ENCODE measurements at regions not wholly inside any gene's neighbourhood (a gene's known extent, or its start where the extent isn't known, plus 50 kb on each side); places are given as distances from the start of the nearest gene placed in this dataset.

- Histone ChIP-seq H3K56ac (ENCODE audit: extremely low read depth, insufficient read depth, low read length) (no peak overlapping the region), H3K14ac (replicated peaks; ENCODE audit: low read depth, low read length) (no peak overlapping the region), H4K8ac (ENCODE audit: low read depth in 2 of 2, low read length in 2 of 2) (no peak overlapping the region), H3K27me3 (ENCODE audit: control insufficient read depth, insufficient read depth, low read length) (no peaks in the 10 kb centered on the region), H3K36me3 (ENCODE audit: control insufficient read depth, insufficient read depth, low read length) (no peaks in the 10 kb centered on the region), H2BK20ac (ENCODE audit: low read depth, low read length) (no peak overlapping the region), H3K18ac (ENCODE audit: low read depth, low read length) (no peak overlapping the region), H3K4me2 (ENCODE audit: low read depth, low read length) (no peak overlapping the region), H2BK120ac (ENCODE audit: low read depth, low read length) (no peak overlapping the region), H4K20me1 (ENCODE audit: insufficient read depth, low read length) (no peaks in the 10 kb centered on the region), H4K91ac (ENCODE audit: insufficient read depth, low read depth, low read length) (no peak overlapping the region), H2BK5ac (ENCODE audit: low read depth, low read length, poor library complexity, severe bottlenecking) (no peak overlapping the region), H3K4ac (ENCODE audit: low read depth, low read length) (no peak overlapping the region), H3K9me1 (ENCODE audit: insufficient read depth, low read length) (no peaks in the 10 kb centered on the region), H4K5ac (ENCODE audit: low read depth, low read length) (no peak overlapping the region), H2BK15ac (ENCODE audit: low read depth, low read length) (no peak overlapping the region), H2AK9ac (replicated peaks; ENCODE audit: low read depth, low read length, poor library complexity) (no peak overlapping the region), H2AFZ (replicated peaks; ENCODE audit: low read length, poor library complexity) (no peak overlapping the region), H2AK5ac (ENCODE audit: low read depth, low read length) (no peak overlapping the region), H3K9me3 (ENCODE audit: control insufficient read depth, insufficient read depth, low read length) (no peaks in the 10 kb centered on the region), H3K79me1 (ENCODE audit: low read depth in 1 of 2, low read length in 2 of 2) (no peaks in the 10 kb centered on the region), H3K4me3 (ENCODE audit: insufficient read depth, low read depth, low read length) (no peak overlapping the region), H3K23ac (ENCODE audit: low read depth, low read length) (no peak overlapping the region), H3K9ac (ENCODE audit: low read depth, low read length) (no peak overlapping the region), H3K4me1 (ENCODE audit: control insufficient read depth, insufficient read depth, low read length) (no peaks in the 10 kb centered on the region), H3K27ac (ENCODE audit: insufficient read depth, low read length) (no peak overlapping the region)
- ChIA-PET CTCF (interaction anchor here (0.9 kb wide), 1 partner anchor 12 kb away, joined by 3 read pairs; no protein-coding TSS in a partner anchor), POLR2A (ENCODE audit: unreplicated experiment) (no interaction called here)
- BruUV-seq (replicated peaks): no TSS peak
- in situ Hi-C loops (cut with MboI; ENCODE audit: low sequenced_read_pairs) (no loop called here), dilution Hi-C loops (cut with HindIII; ENCODE audit: low sequenced_read_pairs, unreplicated experiment) (no loop called here), intact Hi-C loops (cut with micrococcal nuclease) (no loop called here)
- WGBS, 2 experiments (ENCODE audit: extremely low coverage in 2 of 2, insufficient read length in 1 of 2): no CpG with 5 or more reads among the region's 3 CpGs
- ATAC-seq (ENCODE audit: low read depth) (no peak), DNase-seq (no peak)
- no peak for TF ChIP-seq NFE2L2 (IDR thresholded peaks at IDR 0.05; ENCODE audit: low read depth, low read length)
These were observed 75.0 kb downstream of the THNSL2 start for GRCh38 chr2:88245109-88245508.
